SU-DHL-6 (cell line): ENCODE measurements at regions not wholly inside any gene's neighbourhood (a gene's known extent, or its start where the extent isn't known, plus 50 kb on each side); places are given as distances from the start of the nearest gene placed in this dataset.

Experiments used
- EZH2phosphoT487 ChIP-seq: fragments of 200-600 bp; sonication (generic), shearing (Covaris generic); conservative IDR thresholded peaks from 2 replicates; pipeline ENCODE4 v1.6.1; 2018; ENCODE audit warnings: mild to moderate bottlenecking, antibody characterized with exemption, low read length, moderate library complexity, mixed read lengths
- TF ChIP-seq, protein P1 (sequence below): fragments of 200-600 bp; sonication (generic); IDR thresholded peaks from one replicate; pipeline ENCODE4 v1.5.1; 2017; ENCODE audit warnings: antibody characterized with exemption, mild to moderate bottlenecking, low read length, moderate library complexity; ENCODE audit not compliant: insufficient read depth, poor library complexity, severe bottlenecking

GRCh38 chr3:87901141-87901540, 157.7 kb downstream of the CGGBP1 start:
- TF ChIP-seq, protein P1, sequence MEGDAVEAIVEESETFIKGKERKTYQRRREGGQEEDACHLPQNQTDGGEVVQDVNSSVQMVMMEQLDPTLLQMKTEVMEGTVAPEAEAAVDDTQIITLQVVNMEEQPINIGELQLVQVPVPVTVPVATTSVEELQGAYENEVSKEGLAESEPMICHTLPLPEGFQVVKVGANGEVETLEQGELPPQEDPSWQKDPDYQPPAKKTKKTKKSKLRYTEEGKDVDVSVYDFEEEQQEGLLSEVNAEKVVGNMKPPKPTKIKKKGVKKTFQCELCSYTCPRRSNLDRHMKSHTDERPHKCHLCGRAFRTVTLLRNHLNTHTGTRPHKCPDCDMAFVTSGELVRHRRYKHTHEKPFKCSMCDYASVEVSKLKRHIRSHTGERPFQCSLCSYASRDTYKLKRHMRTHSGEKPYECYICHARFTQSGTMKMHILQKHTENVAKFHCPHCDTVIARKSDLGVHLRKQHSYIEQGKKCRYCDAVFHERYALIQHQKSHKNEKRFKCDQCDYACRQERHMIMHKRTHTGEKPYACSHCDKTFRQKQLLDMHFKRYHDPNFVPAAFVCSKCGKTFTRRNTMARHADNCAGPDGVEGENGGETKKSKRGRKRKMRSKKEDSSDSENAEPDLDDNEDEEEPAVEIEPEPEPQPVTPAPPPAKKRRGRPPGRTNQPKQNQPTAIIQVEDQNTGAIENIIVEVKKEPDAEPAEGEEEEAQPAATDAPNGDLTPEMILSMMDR, result no peak
- TF ChIP-seq EZH2phosphoT487, result no peak
